ENCODE measurements at regions not wholly inside any gene's neighbourhood (a gene's known extent, or its start where the extent isn't known, plus 50 kb on each side); places are given as distances from the start of the nearest gene placed in this dataset.
A peak's percentile ranks its signal among the peaks of the same experiment; 100 is the strongest.
"Not testable (repeated sequence)": the region's sequence is repeated elsewhere in the genome, so short reads cannot be mapped to it uniquely, and the experiment has no call there.

DNA sequence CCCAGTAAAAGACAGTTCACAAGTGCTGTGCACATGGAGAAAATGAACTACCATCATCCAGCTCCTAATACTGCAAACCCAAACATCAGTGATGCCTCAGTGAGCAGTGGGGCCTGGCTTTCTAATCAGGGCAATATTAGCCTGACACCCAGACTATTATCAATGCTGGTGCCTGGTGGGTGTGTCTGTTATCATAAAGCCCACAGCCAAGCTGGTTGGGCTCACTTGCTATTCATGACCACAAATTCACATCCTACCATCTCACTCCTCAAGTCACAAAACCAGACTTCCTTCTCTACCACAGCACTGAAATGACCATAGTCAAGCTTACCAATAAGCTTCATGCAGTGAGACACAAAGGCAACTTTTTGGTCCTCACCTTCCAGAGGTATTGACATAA is 180.8 kb upstream of the PLN start:
- no peak for DNase-seq

DNA sequence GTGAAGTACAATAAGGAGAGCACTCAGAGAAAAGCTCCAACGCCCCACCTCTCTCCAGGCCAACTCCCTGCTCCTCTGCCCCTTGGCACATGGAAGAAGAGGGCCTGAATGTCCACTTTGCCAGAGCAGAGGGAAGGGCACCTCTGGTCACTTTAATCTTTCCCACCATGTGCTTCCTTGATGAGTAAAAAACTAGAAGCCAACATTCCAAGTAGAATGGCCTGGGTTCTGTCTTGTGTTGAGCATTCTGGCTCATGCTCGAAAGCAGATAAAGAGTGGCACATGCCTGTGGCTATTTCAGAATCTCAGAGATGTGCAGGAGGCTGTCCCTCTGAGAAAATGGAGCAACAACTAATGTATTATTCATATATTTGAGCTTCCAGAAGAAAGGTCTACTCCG is 177.4 kb upstream of the PLN start:
- DNase-seq: no peak

GRCh38 chr6:118371955-118372354 is 176.1 kb upstream of the PLN start:
- DNase-seq: no peak

DNA sequence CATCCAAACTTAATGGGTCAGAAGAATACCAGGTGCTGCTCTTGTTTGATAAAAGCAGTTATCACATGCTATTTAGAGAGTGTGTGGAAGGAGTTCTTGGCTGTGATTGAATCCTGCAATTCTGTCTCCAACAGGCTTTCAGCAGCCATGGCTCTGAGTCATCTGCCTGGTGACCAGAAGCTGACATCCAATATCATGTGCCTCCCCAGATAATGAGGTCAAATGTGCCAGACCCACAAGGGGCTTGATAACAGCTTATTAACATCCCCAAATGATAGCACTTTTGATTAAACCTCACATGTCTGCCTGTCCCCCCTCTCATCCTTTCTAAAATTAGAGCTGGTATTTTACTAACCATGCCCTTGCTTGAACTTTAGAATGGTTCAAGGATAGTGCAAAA is 175.7 kb upstream of the PLN start:
- DNase-seq: peak in 1 of 2 experiments; percentile 20

DNA sequence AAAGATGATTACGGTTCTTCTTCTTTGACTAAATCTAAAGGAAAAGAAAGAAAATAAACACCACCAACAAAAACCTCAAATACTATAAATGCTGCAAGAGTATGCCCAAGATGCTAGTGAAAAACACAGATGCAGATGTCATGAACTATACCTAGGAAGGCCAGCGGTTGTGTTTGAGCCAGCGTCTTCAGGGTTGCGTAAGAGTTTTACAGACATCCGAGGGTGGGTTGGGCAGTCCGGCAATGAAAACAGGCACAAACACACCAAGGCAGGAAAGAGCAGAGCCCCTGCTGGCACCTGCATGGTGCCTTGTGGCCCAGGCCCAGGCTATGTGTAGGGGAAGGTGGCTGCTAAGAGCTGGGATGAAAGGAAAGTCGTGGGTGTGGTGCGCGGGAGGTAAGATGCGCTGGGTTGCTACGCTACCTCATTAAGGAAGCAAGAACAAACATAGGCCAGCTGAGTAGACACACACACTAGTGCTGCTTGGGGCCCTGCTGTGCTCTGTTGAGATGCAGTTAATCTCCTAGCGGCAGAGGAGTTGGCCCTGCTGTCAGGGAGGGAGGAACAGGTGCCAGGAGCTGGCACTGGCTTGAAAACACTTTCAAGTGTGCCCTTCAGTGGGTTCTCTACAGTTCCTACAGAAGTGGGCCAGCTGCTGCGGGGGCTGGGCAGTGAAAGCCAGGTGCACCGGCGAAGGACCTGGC is 170.2 kb upstream of the PLN start:
- DNase-seq: peak; percentile 98 to 99

DNA sequence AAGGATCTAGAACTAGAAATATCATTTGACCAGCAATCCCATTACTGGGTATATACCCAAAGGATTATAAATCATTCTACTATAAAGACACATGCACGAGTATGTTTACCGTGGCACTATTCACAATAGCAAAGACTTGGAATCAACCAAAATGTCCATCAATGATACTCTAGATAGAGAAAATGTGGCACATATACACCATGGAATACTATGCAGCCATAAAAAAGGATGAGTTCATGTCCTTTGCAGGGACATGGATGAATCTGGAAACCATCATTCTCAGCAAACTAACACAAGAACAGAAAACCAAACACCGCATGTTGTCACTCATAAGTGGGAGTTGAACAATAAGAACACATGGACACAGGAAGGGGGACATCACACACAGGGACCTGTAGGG is 167.5 kb upstream of the PLN start:
- not testable (repeated sequence) for DNase-seq

DNA sequence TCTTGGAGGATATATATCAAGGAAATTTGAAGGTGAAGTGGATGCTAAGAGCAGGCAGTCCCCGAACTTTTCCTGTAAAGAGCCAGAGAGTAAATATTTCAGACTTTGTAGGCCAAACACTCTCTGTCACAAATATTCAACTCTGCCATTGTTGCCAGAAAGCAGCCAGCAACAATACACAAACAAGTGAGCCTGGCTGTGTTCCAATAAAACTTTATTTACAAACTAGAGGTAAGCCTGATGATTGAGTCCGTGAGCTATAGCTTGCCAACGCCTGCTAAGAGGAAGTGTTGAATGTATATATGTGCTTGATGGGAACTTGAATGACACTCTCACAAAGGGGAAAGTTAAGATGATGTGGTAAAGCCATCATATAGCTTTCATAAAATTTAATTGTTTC is 166.0 kb upstream of the PLN start:
- DNase-seq: no peak

- DNase-seq: no peak
Observed at GRCh38 chr6:118383924-118384323, 164.2 kb upstream of the PLN start.

- no peak for DNase-seq
Observed at GRCh38 chr6:118386975-118387374, 161.1 kb upstream of the PLN start.

DNA sequence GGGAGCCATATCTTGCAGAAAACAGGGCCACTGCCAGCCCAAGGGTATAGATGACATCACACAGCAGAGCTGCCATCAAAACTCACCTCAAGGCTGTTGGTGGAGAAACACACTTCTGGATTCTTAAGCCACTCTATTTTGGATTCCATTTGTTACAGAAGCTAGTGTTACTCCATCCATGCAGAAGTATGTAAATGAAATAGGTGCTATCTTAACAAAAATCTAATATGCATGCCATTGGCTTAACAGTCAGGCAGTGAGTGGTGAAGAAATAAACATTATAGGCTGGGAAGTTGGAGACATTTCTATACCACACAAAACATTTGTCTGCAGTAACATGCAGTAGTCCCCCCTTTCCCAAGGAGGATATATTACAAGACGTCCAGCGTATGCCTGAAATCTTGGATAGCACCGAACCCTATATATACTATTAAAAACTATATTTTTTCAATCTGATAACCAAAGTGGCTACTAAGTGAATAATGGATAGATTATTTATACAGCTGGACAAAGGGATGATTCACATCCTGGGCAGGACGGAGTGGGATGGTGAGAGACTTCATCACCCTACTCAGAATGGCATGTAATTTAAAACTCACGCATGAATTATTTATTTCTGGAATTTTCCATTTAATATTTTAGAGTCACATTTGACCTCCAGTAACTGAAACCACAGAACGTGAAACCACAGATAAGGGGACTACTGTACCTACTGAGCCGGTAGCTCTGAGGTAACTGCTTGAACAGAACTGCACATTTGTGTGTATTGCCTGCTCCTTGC is 160.0 kb upstream of the PLN start:
- peak in 1 of 2 experiments; percentile 63 for DNase-seq

- no peak for DNase-seq
Observed at GRCh38 chr6:118391086-118391485, 157.0 kb upstream of the PLN start.

GRCh38 chr6:118394106-118394505 is 154.0 kb upstream of the PLN start:
- no peak for DNase-seq

DNA sequence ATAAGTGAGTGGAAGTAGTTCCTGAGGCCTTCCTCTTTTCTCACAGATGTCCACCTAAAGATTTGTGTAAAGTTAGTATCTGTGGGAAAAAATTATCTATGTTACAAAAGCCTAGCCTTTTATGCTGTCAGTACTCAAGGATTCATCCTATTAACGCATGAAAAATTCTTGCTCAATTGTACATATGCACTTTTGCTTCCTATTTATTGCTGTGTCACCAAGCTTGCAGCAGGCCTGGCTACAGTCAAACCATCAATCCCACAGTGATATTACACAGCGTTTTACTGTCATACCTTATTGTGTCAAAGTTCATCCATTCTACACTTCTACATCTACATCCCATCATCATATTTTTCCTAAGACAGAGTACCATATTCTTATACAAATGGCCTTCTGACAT is 151.1 kb upstream of the PLN start:
- no peak for DNase-seq

GRCh38 chr6:118397671-118398465 is 150.2 kb upstream of the PLN start:
- DNase-seq: no peak

- DNase-seq: no peak
Observed at GRCh38 chr6:118400098-118400497, 148.0 kb upstream of the PLN start.

DNA sequence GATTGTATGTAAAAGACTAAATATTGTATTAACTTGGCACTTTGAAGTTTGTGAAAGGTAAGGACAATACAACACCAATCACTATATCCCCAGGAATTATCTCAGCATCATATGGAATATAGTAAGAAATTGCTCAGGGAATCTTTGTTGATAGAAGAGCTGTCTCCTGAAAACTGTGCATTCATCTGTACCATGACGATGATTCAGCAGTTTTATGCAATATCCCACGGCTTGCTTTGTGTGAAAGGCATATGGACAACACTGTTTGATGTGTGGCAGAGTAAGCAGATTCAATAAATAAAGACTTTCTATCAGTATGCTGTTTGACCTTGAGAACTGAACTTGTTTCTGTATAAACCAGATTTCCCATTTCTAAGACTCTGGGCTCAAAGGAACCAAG is 147.5 kb upstream of the PLN start:
- peak in 1 of 2 experiments; percentile 8 for DNase-seq

DNA sequence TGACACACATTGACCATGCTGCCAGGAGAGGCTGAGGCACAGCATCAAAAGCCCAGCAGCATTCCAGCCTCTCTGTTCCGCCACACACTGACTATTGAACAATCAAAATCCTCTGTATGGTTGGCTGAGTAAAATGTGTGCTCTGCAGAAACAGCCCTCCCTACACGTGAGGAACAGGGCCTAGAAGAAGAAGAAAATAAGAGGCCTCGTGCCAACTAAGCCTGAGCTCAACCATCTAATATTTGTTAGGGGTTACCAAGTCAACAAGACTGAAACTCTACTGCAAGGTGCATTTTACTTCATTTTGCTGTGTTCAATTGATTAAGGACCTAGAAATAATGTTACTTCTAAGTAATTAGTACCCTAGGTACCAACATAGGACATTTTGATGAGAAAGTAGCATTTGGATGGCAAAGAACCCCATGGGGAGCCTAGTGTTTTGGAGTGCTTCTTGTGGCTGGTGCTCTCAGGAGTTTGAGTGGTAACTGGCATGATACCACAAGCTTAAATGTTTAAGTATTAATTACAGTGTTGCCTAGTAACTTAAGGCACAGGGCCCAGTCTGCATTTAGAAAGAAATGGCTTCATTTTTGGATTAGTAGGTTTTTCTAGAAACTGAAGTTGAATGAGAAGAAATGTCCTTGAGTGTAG is 146.6 kb upstream of the PLN start:
- no peak for DNase-seq

DNA sequence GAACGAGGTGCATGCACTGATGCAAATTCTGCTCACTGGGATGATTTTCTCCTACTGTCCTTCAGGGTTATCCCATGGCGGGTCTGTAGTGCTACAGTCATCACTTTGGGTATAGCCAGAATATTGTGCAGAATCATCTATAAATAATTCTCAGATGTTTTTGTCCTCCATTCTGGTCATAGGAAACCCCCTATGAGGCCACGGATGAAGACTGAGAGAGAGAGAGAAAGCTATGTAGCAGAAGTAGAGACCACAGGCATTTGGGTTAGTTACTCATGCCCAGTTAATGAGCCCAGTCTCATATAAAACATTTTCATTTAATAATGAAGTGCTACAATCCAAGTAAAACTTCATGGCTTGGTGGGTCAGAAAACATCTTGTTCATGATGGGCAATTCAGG is 145.1 kb upstream of the PLN start:
- DNase-seq: no peak

GRCh38 chr6:118408863-118409262 is 139.2 kb upstream of the PLN start:
- DNase-seq: no peak

GRCh38 chr6:118410001-118410400 is 138.1 kb upstream of the PLN start:
- DNase-seq: no peak

Measured in SHP77 (cell line).